Neuron (in vitro differentiated cells): ENCODE measurements at regions not wholly inside any gene's neighbourhood (a gene's known extent, or its start where the extent isn't known, plus 50 kb on each side); places are given as distances from the start of the nearest gene placed in this dataset.
"Not testable (repeated sequence)": the region's sequence is repeated elsewhere in the genome, so short reads cannot be mapped to it uniquely, and the experiment has no call there.

ENCODE experiments used
- H2AFZ ChIP-seq: one replicate; pipeline ENCODE4 v1.6.1; 2013; ENCODE audit warnings: low read depth, mild to moderate bottlenecking, inconsistent platforms, low read length, moderate library complexity
- H3K27me3 ChIP-seq: one replicate; pipeline ENCODE4 v1.6.1; 2013; ENCODE audit warnings: low read length; ENCODE audit not compliant: insufficient read depth
- H3K36me3 ChIP-seq: one replicate; pipeline ENCODE4 v1.6.1; 2013; ENCODE audit warnings: low read length; ENCODE audit not compliant: insufficient read depth
- H3K4me1 ChIP-seq: one replicate; pipeline ENCODE4 v1.6.1; 2013; ENCODE audit warnings: low read length; ENCODE audit not compliant: insufficient read depth
- H3K4me3 ChIP-seq: 2 replicates; pipeline ENCODE4 v1.5.1; 2013; ENCODE audit warnings: mild to moderate bottlenecking, low read length, moderate library complexity
- H3K9me3 ChIP-seq: one replicate; pipeline ENCODE4 v1.6.1; 2013; ENCODE audit warnings: low read length

DNA sequence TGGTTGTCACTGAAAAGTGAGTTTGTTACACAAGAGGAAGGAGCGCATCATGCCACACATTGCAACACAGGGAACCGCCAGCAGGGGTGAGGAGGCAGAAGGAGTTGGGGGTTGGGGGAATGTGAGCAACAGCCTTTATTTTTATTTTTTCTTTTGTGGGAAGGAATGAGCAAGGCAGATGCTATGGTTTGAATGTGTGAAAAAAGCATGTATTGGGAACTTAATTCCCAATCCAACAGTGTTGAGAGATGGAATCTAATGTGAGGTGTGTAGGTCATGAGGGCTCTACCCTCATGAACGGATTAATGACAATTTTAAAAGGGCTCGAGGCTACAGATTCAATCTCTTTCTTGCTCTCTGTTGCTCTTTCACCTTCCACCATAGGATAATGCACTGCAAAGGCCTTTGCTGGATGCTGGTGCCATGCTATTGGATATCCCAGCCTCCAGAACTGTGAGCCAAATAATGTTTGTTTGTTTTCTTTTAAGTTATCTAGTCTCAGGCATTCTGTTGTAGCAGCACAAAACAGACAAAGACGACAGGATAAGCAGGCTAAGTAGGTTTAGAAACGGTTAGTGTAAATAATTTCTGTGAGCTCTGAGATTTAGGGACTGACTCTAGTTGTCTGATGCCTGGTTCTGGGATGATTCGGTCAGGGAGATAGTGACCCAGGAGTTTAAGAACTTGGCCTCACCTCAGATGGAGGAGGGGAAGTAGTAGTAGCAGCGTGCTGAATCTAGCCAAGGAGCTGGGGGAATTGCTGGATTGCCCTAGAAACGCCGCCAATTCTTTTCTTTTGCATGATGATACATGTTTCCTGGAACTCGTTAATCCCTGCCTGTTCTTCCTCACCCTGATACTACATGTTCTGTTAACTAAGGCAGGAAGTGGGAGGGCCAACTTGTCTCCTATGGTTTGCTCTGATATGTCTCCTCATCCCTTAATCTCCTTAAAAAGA lies 156.6 kb upstream of the CTSO start:
- H2AFZ ChIP-seq, result no peak overlapping the region
- peaks cover 3% of the 10 kb centered on the region for H3K4me1 ChIP-seq
- no peak overlapping the region for H3K4me3 ChIP-seq
- no peaks in the 10 kb centered on the region for H3K27me3 ChIP-seq
- no peaks in the 10 kb centered on the region for H3K9me3 ChIP-seq
- H3K36me3 ChIP-seq, result no peaks in the 10 kb centered on the region

DNA sequence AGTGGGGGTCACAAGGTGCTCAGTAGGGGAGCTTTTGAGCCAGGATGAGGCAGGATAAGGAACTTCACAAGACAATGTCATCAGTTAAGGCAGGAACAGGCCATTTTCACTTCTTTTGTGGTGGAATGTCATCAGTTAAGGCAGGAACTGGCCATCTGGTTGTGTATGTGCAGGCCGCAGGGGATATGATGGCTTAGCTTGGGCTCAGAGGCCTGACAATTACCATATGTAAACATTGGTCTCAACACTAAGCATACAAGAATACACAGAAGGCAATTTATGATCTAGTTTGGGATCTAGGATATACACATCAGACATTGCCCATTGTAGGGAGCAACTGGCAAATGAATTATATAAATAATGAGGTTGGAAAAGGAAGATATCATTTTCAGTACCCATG lies 155.4 kb upstream of the CTSO start:
- not testable (repeated sequence) for H2AFZ ChIP-seq, H3K27me3 ChIP-seq, H3K9me3 ChIP-seq, H3K4me1 ChIP-seq, H3K36me3 ChIP-seq, H3K4me3 ChIP-seq

DNA sequence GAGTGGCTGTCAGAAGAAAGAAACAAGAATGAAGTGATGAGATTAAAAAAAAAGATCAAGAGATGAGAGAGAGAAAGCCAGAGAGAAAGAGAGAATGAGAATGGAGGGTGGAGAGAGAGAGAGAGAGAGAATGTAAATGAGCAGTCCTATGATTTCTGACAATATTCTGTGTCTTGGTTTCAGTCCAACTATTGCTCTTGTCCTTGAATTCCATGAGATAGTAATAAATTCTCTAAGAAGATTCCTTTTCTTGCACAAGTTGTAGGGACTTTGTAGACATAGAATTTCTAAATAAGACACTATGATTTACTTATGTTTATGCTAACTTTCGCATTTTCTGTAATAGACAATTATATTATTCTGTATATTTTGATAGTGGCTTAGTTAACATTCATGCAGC lies 149.6 kb upstream of the CTSO start:
- Histone ChIP-seq H3K27me3 (no peaks in the 10 kb centered on the region), H3K4me3 (no peak overlapping the region), H3K4me1 (no peaks in the 10 kb centered on the region), H2AFZ (no peak overlapping the region), H3K36me3 (no peaks in the 10 kb centered on the region), H3K9me3 (no peaks in the 10 kb centered on the region)

DNA sequence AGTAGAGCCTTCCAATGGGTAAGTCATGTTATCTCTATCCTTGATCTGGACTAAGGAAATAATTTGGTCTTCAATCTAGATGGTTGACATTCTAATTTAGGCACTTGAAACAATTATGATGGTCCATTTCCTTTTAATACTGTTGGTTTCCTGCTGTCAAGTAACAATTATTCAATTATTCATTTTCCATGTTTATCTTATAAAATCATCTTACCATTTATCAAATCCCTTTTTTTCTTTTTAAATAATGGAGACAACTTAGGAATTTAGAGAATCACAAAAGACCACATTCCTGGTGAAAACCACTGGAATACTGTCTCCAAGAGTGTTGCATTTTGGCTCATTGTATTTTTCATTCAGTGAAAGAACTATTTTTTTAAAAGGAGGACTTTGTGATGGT lies 148.7 kb upstream of the CTSO start:
- Histone ChIP-seq H3K9me3 (no peaks in the 10 kb centered on the region), H3K27me3 (no peaks in the 10 kb centered on the region), H3K36me3 (no peaks in the 10 kb centered on the region), H2AFZ (no peak overlapping the region), H3K4me3 (no peak overlapping the region), H3K4me1 (no peaks in the 10 kb centered on the region)

DNA sequence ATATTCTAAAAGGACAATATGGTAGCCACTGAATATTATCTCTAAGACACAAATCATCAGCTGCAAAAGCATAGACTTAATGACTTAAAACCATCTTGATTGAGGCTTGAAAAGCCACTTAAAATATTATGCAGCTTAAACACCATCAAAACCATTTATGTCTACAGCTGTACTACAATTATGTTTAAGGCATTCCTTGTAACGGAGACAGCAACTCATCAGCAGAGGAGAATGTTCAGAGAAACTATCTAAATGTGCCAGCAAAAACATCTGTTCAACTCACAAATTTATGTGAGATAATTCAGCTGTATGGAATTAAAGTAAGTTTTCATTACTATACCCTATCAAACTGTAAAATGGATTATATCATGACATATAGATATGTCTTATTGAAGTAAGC lies 147.9 kb upstream of the CTSO start:
- Histone ChIP-seq H3K27me3 (no peaks in the 10 kb centered on the region), H3K9me3 (no peaks in the 10 kb centered on the region), H2AFZ (no peak overlapping the region), H3K4me3 (no peak overlapping the region), H3K4me1 (no peaks in the 10 kb centered on the region), H3K36me3 (no peaks in the 10 kb centered on the region)

DNA sequence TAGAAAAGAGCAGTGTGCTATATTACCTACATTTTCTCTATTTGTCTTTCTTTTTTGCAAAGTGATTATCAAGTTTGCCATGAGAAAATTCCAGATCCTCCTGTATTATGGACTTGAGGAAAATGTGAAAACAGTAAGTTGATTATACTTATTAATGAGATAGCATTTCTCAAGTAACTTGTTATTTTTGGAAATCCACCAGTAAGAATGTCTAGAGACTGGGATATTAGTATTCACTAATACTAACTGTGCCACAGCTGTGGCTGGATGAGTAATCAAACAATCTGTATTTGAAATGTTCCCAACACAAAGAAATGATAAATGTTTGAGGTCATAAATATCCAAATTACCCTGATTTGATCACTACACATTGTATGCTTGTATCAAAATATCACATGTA lies 147.0 kb upstream of the CTSO start:
- no peak overlapping the region for H2AFZ ChIP-seq
- no peaks in the 10 kb centered on the region for H3K36me3 ChIP-seq
- H3K4me3 ChIP-seq, result no peak overlapping the region
- no peaks in the 10 kb centered on the region for H3K4me1 ChIP-seq
- H3K9me3 ChIP-seq, result no peaks in the 10 kb centered on the region
- no peaks in the 10 kb centered on the region for H3K27me3 ChIP-seq

DNA sequence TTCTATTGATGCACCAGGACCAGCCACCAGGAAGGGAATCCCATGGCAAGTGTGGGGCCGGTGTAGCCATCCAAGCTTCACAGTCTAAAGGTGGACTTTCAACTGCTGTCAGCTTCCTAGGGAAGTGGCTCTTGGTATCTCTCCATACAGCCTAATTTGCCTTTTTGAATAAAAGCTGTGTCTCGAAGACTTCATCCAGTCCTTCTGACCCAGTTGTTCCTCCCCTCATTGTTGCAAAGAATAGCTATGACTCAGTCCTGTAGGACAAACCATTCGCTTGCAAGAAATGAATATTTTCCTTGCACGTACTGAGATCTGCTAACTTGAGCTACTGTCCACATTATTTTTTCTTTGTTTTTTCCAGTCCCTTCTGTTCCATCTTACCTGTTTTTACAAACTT lies 145.1 kb upstream of the CTSO start:
- Histone ChIP-seq H3K9me3 (no peaks in the 10 kb centered on the region), H3K4me3 (no peak overlapping the region), H3K4me1 (no peaks in the 10 kb centered on the region), H3K27me3 (no peaks in the 10 kb centered on the region), H3K36me3 (no peaks in the 10 kb centered on the region), H2AFZ (no peak overlapping the region)

DNA sequence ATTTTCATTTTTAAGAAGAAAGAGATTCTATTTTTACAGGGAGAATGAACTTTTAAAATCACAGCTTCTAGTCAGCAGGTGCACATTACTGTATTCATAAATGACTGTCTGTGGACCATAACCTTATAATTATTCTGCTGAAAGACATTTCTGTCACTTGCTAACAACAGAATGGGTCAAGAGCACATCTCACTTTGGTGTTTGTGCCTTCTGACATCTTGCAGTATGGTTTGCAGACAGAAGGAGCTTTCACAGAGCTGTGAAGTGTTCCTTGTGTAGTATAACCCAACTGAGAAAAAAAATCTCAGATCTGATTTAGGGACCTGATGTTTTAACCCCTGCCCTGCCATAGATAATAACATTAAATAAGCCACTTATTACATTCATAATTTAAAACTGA lies 131.4 kb upstream of the CTSO start:
- Histone ChIP-seq H3K9me3 (no peaks in the 10 kb centered on the region), H3K36me3 (no peaks in the 10 kb centered on the region), H3K27me3 (no peaks in the 10 kb centered on the region), H2AFZ (no peak overlapping the region), H3K4me1 (no peaks in the 10 kb centered on the region), H3K4me3 (no peak overlapping the region)

DNA sequence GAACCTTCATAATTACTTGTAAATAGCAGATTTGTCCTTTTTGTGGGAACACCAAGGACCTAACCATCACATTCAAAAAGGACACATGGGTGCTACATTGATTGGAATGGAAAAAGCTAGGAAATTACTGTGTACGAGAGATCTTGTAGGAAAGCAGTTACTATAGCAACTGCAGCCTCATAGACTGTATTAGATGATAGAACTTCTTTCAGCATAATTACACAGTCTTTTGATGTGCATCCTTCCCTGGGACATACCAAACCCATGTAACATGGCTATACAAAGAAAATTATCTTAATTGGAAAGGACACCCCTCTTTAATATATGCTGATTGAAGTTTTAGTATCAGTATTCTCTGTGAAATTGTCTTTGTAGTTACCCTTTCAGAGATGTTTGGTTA lies 130.7 kb upstream of the CTSO start:
- Histone ChIP-seq H3K4me1 (no peaks in the 10 kb centered on the region), H3K27me3 (no peaks in the 10 kb centered on the region), H3K36me3 (no peaks in the 10 kb centered on the region), H3K9me3 (no peaks in the 10 kb centered on the region), H3K4me3 (no peak overlapping the region), H2AFZ (no peak overlapping the region)

DNA sequence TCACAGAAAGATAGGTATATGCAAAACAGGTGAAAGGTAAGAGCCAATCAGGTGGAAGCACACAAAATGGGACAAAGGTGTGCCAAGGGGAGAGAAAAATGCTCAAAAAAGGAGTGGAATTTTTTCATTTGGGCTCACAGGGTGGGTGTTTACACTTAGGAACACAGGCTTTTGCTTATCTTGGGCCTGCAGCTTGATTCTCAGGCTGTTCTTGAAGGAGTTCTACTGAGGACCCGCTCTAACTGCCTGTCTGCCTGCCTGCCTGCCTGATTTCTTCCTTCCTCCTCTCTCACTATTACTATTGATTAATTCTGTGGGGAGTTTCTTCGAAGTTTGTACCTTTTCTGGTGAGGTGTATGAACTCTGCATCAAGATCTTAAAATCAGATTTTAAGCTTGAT lies 120.3 kb upstream of the CTSO start:
- Histone ChIP-seq H2AFZ (no peak overlapping the region), H3K4me3 (no peak overlapping the region), H3K27me3 (no peaks in the 10 kb centered on the region), H3K36me3 (no peaks in the 10 kb centered on the region), H3K9me3 (peaks cover 8% of the 10 kb centered on the region), H3K4me1 (no peaks in the 10 kb centered on the region)

DNA sequence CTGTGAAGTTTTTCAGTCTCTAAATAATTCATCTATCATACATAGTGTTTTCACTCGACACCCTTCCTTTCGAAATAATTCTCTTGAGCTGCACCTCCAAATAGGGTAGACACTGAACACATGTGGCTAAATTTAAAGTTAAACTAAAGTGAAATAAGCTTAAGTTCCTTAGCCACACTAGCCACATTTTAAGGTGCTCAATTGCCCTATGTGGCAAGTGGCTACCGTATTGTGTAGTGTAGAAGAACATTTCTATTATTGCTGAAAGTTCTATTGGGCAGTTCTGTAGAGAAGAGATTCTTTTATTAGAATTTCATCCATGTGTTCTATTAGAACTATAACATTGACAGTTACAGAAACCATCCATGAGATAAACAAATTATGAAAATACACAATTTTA lies 107.0 kb upstream of the CTSO start:
- no peak overlapping the region for H2AFZ ChIP-seq
- no peaks in the 10 kb centered on the region for H3K27me3 ChIP-seq
- no peaks in the 10 kb centered on the region for H3K9me3 ChIP-seq
- no peaks in the 10 kb centered on the region for H3K4me1 ChIP-seq
- no peaks in the 10 kb centered on the region for H3K36me3 ChIP-seq
- H3K4me3 ChIP-seq, result no peak overlapping the region

DNA sequence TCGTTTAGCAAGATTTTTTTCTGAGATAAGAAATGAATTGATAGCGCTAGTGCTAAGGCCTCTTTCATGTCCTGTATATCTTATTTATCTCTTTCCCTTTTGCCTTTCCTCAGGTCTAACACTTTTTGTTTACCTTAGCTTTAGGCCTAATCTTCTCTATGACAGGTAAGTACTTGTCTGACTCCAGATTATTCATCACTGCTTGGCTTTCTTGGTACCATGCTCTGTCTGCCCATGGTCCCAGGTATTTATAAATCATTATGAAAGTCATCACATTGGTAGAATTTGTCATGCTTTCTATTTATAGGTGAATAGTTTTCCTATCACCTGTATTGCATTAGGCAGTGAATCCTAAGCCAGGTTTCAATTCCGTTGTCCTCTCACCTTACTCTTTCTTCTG lies 99.5 kb upstream of the CTSO start:
- no peaks in the 10 kb centered on the region for H3K4me1 ChIP-seq
- H2AFZ ChIP-seq, result no peak overlapping the region
- H3K4me3 ChIP-seq, result no peak overlapping the region
- no peaks in the 10 kb centered on the region for H3K9me3 ChIP-seq
- no peaks in the 10 kb centered on the region for H3K27me3 ChIP-seq
- no peaks in the 10 kb centered on the region for H3K36me3 ChIP-seq

DNA sequence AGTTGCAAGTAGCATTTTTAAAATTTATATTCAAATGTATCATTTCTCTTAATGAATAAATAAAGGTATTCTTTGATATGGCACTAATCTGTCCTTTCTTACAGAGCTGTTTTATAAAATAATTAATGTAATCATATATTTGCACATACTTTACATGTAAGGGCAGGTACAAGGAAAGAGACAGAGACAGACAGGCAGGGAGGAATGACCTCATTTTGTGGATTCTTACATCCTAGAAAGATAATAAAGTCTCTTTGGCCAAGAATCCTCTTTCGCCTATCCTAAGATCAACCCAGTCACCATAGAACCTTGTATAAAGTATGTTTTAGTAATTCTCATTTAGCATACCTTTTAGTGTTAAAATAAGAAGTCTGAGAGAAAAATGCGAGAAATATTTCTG lies 98.5 kb upstream of the CTSO start:
- no peak overlapping the region for H3K4me3 ChIP-seq
- no peaks in the 10 kb centered on the region for H3K27me3 ChIP-seq
- H2AFZ ChIP-seq, result no peak overlapping the region
- no peaks in the 10 kb centered on the region for H3K9me3 ChIP-seq
- H3K4me1 ChIP-seq, result no peaks in the 10 kb centered on the region
- H3K36me3 ChIP-seq, result no peaks in the 10 kb centered on the region

DNA sequence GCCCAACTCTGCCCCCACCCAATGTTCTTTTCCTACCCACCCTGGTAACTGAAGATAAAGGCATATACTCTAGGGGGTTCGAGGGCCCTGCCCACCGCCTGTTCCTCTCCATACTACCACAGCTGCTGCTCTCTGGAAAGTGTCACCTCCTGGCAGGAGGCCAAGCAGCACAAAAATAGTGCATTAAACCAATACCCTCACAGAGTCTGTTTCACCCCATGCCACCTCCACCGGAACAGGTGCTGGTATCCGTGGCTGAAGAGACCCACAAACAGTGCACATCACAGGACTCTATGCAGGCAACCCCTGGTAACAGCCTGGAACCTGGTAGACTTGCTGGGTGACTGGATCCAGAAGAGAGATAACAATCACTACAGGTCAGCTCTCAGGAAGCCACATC lies 85.1 kb upstream of the CTSO start:
- H2AFZ ChIP-seq, result no peak overlapping the region
- H3K36me3 ChIP-seq, result no peaks in the 10 kb centered on the region
- no peaks in the 10 kb centered on the region for H3K9me3 ChIP-seq
- H3K27me3 ChIP-seq, result no peaks in the 10 kb centered on the region
- H3K4me3 ChIP-seq, result no peak overlapping the region
- no peaks in the 10 kb centered on the region for H3K4me1 ChIP-seq
